Endodermal cell (in vitro differentiated cells): ENCODE measurements at regions not wholly inside any gene's neighbourhood (a gene's known extent, or its start where the extent isn't known, plus 50 kb on each side); places are given as distances from the start of the nearest gene placed in this dataset.

ENCODE experiments used
- DNase-seq: peaks from one replicate; pipeline ENCODE4 v3.0.0-alpha.2; 2017
- H3K27ac ChIP-seq: 2 replicates; pipeline ENCODE4 v1.5.1; 2013; ENCODE audit warnings: mild to moderate bottlenecking, low read depth, low read length, moderate library complexity
- H3K27me3 ChIP-seq: 2 replicates; pipeline ENCODE4 v1.6.1; 2013; ENCODE audit warnings: mild to moderate bottlenecking, low read length, moderate library complexity; ENCODE audit not compliant: insufficient read depth, control insufficient read depth, poor library complexity, severe bottlenecking
- H3K36me3 ChIP-seq: 2 replicates; pipeline ENCODE4 v1.7.0; 2013; ENCODE audit warnings: mild to moderate bottlenecking, low read length, moderate library complexity; ENCODE audit not compliant: control insufficient read depth, insufficient read depth
- H3K4me1 ChIP-seq: one replicate; pipeline ENCODE4 v1.7.0; 2013; ENCODE audit warnings: low read length; ENCODE audit not compliant: control insufficient read depth, insufficient read depth
- H3K4me3 ChIP-seq: 2 replicates; pipeline ENCODE4 v1.5.1; 2013; ENCODE audit warnings: mild to moderate bottlenecking, low read length, moderate library complexity
- H3K9ac ChIP-seq: 2 replicates; pipeline ENCODE4 v1.6.1; 2013; ENCODE audit warnings: mild to moderate bottlenecking, low read length, moderate library complexity; ENCODE audit not compliant: poor library complexity, severe bottlenecking; ENCODE audit errors: extremely low read depth
- H3K9me3 ChIP-seq: 2 replicates; pipeline ENCODE4 v1.6.1; 2013; ENCODE audit warnings: mild to moderate bottlenecking, low read length, moderate library complexity; ENCODE audit not compliant: control insufficient read depth
- H3K27ac Mint-ChIP-seq: 2 replicates; pipeline ENCODE4 v1.8.0; 2020; ENCODE audit warnings: mixed read lengths
- H3K27me3 Mint-ChIP-seq: 2 replicates; pipeline ENCODE4 v1.8.0; 2021; ENCODE audit warnings: mild to moderate bottlenecking, mixed read lengths; ENCODE audit not compliant: insufficient read depth
- H3K36me3 Mint-ChIP-seq: 2 replicates; pipeline ENCODE4 v1.8.0; 2020; ENCODE audit warnings: low read depth, mixed read lengths
- H3K4me1 Mint-ChIP-seq: 2 replicates; pipeline ENCODE4 v1.8.0; 2020; ENCODE audit warnings: mixed read lengths
- H3K4me3 Mint-ChIP-seq: 2 replicates; pipeline ENCODE4 v1.8.0; 2020; ENCODE audit warnings: mild to moderate bottlenecking, moderate library complexity, mixed read lengths
- H3K9me3 Mint-ChIP-seq: 2 replicates; pipeline ENCODE4 v1.8.0; 2020; ENCODE audit warnings: mild to moderate bottlenecking, mixed read lengths
- CTCF ChIP-seq: fragments of 200-600 bp; sonication (generic); conservative IDR thresholded peaks from 2 replicates; pipeline ENCODE4 v1.5.0; 2021; ENCODE audit warnings: antibody characterized with exemption, mild to moderate bottlenecking
- WGBS, 2 experiments: methylation state at CpG; one replicate each; pipeline versions ENCODE4 v1.1.5 to v1.1.7; 2013; ENCODE audit warnings: missing lambda C conversion rate in 2 of 2, mixed read lengths in 1 of 2; ENCODE audit not compliant: insufficient coverage in 1 of 2, insufficient read length in 1 of 2; 5-methylcytosine and 5-hydroxymethylcytosine counted together

- H3K27me3 ChIP-seq = no peaks in the 10 kb centered on the region
- no peaks in the 10 kb centered on the region for H3K36me3 ChIP-seq
- Mint-ChIP-seq H3K27ac (no peak overlapping the region), H3K9me3 (no peaks in the 10 kb centered on the region), H3K4me3 (no peak overlapping the region), H3K36me3 (no peaks in the 10 kb centered on the region), H3K4me1 (no peaks in the 10 kb centered on the region), H3K27me3 (peaks cover 2% of the 10 kb centered on the region)
- no peak for TF ChIP-seq CTCF
- H3K9me3 ChIP-seq = no peaks in the 10 kb centered on the region
- WGBS, 2 experiments = 89 to 91% methylated on average over 1 of the region's 1 CpG
- no peak overlapping the region for H3K4me3 ChIP-seq
- H3K4me1 ChIP-seq = no peaks in the 10 kb centered on the region
- DNase-seq = no peak
- H3K27ac ChIP-seq = no peak overlapping the region
- H3K9ac ChIP-seq = no peak overlapping the region
Observed at GRCh38 chr10:78515873-78516153, 482.1 kb downstream of the RPS24 start.

DNA sequence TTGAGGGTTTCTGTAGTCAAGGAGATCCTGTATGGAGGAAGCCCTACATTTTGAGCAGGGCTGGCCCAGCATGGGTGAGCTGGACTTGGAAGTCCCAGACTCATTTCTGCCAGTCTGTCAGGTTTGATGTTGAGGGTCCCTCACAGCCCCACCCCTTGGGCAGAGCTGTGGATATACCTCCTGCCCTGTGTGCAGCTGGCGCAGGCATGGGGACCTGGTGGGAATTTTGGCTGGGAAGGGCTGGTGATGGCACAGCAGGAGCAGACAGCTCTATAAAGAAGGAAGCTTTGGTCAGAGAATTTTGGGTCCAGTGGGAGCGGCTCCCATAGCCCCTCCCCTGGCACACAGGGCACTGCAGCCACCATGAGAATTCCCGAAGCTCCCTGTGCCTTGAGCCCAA lies 482.6 kb downstream of the RPS24 start:
- no peak overlapping the region for H3K4me3 Mint-ChIP-seq
- Histone ChIP-seq H3K36me3 (no peaks in the 10 kb centered on the region), H3K4me3 (no peak overlapping the region), H3K9me3 (no peaks in the 10 kb centered on the region), H3K27ac (no peak overlapping the region), H3K4me1 (no peaks in the 10 kb centered on the region), H3K27me3 (no peaks in the 10 kb centered on the region), H3K9ac (no peak overlapping the region)
- H3K27ac Mint-ChIP-seq = no peak overlapping the region
- H3K4me1 Mint-ChIP-seq = peaks cover 4% of the 10 kb centered on the region
- DNase-seq = peak; percentile 30
- 86 to 92% methylated on average over 2 to 3 of the region's 3 CpGs for WGBS, 2 experiments
- TF ChIP-seq CTCF = no peak
- H3K36me3 Mint-ChIP-seq = no peaks in the 10 kb centered on the region
- H3K9me3 Mint-ChIP-seq = no peaks in the 10 kb centered on the region
- H3K27me3 Mint-ChIP-seq = peaks cover 2% of the 10 kb centered on the region

GRCh38 chr10:78516756-78517155 lies 483.1 kb downstream of the RPS24 start:
- 92 to 100% methylated on average over 5 to 8 of the region's 8 CpGs for WGBS, 2 experiments
- TF ChIP-seq CTCF = no peak
- Mint-ChIP-seq H3K4me1 (peaks cover 4% of the 10 kb centered on the region), H3K36me3 (no peaks in the 10 kb centered on the region), H3K27me3 (peaks cover 1% of the 10 kb centered on the region), H3K9me3 (no peaks in the 10 kb centered on the region), H3K27ac (no peak overlapping the region), H3K4me3 (no peak overlapping the region)
- no peaks in the 10 kb centered on the region for H3K27me3 ChIP-seq
- H3K36me3 ChIP-seq = no peaks in the 10 kb centered on the region
- no peak overlapping the region for H3K27ac ChIP-seq
- no peak overlapping the region for H3K4me3 ChIP-seq
- DNase-seq = peak; percentile 29
- no peaks in the 10 kb centered on the region for H3K4me1 ChIP-seq
- no peaks in the 10 kb centered on the region for H3K9me3 ChIP-seq
- no peak overlapping the region for H3K9ac ChIP-seq
